Activated T-cell treated with anti-CD3 and anti-CD28 coated beads, Interleukin-2, amount 50 U/mL, for 24 hours (primary cell): ENCODE measurements at regions not wholly inside any gene's neighbourhood (a gene's known extent, or its start where the extent isn't known, plus 50 kb on each side); places are given as distances from the start of the nearest gene placed in this dataset.
"Not testable (repeated sequence)": the region's sequence is repeated elsewhere in the genome, so short reads cannot be mapped to it uniquely, and the experiment has no call there.

Experiments
- DNase-seq: peaks from one replicate; pipeline ENCODE4 v3.0.0-alpha.2; 2020
- H3K27ac Mint-ChIP-seq: 2 replicates; pipeline ENCODE4 v1.8.0; 2020; ENCODE audit warnings: mild to moderate bottlenecking, mixed read lengths
- H3K27me3 Mint-ChIP-seq: 2 replicates; pipeline ENCODE4 v1.8.0; 2020; ENCODE audit warnings: mixed read lengths
- H3K36me3 Mint-ChIP-seq: 2 replicates; pipeline ENCODE4 v1.8.0; 2020; ENCODE audit warnings: low read depth, mixed read lengths
- H3K4me1 Mint-ChIP-seq: 2 replicates; pipeline ENCODE4 v1.8.0; 2020; ENCODE audit warnings: low read depth, mixed read lengths
- H3K4me3 Mint-ChIP-seq: 2 replicates; pipeline ENCODE4 v1.8.0; 2020; ENCODE audit warnings: mild to moderate bottlenecking, moderate library complexity, mixed read lengths
- H3K9me3 Mint-ChIP-seq: 2 replicates; pipeline ENCODE4 v1.8.0; 2020; ENCODE audit warnings: mixed read lengths

DNA sequence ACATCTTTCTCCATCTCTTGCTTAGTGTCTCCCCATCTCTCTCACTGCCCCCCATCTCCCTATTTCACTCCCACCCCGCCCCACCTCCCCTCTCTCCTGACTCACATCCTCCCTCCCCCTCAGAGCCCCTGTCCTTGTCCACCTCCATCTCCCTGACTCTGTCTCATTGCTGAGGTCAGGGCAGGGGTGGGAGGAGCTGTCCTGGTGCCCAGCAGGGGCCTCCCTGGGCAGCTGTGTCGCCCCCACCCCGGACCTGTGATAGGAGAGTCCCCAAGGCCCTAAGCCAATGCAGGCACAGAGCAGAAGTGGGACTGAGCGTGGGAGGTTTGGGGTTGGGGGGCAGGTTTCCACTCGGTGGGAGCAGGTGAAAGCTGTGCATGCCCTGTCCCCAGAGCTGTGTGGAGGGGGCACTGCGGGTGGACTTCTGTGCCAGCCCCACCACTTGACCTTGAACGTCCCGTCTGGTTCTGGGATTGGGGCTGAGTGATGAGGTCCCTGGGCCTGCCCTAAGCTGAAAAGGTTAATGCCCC, 210.8 kb downstream of the TBC1D2B start:
- no peaks in the 10 kb centered on the region for H3K4me1 Mint-ChIP-seq
- no peak for DNase-seq
- H3K36me3 Mint-ChIP-seq = no peaks in the 10 kb centered on the region
- no peaks in the 10 kb centered on the region for H3K27me3 Mint-ChIP-seq
- no peak overlapping the region for H3K27ac Mint-ChIP-seq
- no peak overlapping the region for H3K4me3 Mint-ChIP-seq
- H3K9me3 Mint-ChIP-seq = no peaks in the 10 kb centered on the region

DNA sequence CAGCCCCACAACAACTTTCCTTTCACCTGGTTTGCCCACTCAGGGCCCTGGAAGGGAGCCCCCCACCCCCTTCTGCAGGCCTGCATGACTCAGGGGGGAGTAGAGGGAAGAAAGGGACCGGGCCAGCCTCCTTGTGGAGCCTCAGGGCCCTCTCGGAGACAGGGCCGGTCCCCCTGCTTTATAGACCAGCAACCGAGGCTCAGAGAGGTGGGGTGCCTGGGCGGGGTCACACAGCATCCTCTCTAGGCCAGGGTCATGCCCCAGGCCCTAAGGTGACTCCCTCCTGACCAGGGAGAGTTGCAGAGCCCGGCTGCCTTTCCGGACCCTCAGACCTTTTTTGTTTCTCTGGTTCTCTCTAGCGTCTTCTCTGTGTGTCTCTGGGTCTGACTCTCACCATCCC, 211.3 kb downstream of the TBC1D2B start:
- no peak for DNase-seq
- H3K27me3 Mint-ChIP-seq = no peaks in the 10 kb centered on the region
- no peaks in the 10 kb centered on the region for H3K4me1 Mint-ChIP-seq

DNA sequence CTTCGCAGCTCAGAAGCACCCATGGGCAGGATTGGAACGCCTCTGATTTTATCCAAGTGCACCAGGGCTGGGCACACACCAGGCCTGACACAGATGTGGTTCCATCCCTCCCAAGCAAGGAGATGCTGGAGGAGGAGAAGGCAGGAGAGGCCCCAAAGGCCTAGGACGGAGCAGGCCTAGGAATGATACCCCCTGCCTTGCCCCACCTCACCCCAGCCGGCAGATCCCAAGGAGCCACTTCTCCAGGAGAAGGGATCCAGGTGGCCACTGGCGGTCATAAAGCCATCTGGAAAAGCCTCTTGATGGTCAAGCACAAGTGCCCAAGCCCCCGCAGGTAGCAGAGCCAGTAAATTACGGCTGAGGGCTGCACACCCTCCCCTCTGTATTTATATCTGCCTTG, 211.8 kb downstream of the TBC1D2B start:
- Mint-ChIP-seq H3K36me3 (no peaks in the 10 kb centered on the region), H3K9me3 (no peaks in the 10 kb centered on the region), H3K27me3 (no peaks in the 10 kb centered on the region), H3K4me3 (no peak overlapping the region), H3K4me1 (no peaks in the 10 kb centered on the region), H3K27ac (no peak overlapping the region)
- DNase-seq = no peak

More for the DNA sequence above, 211.3 kb downstream of the TBC1D2B start:
- H3K9me3 Mint-ChIP-seq = no peaks in the 10 kb centered on the region
- no peak overlapping the region for H3K4me3 Mint-ChIP-seq
- no peaks in the 10 kb centered on the region for H3K36me3 Mint-ChIP-seq
- H3K27ac Mint-ChIP-seq = no peak overlapping the region

DNA sequence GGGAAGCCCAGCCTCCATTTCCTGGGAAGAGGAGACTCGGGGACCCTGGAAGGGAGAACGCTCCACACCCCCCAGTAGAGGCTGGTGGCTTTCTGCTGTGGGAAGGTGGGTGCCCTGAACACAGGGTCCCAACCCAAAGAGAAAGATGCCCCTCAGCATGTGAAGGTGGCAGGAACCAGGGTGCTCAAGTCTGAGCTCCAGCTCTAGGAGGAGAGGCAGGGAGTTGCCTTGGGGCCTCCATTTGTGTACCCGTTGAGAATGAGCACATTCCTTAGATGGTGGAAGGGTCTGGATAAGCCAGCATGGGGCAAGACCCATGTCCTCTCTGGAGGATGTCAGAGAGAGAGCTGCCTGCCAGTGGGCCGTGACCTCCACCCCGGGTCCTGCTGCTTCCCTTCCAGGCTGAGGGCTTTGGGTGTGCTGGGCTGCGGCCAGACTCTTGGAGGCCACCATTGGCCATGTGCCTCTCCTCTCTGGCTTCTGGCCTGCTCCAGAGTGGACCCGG, 212.4 kb downstream of the TBC1D2B start:
- no peaks in the 10 kb centered on the region for H3K27me3 Mint-ChIP-seq
- H3K4me1 Mint-ChIP-seq = no peaks in the 10 kb centered on the region
- no peaks in the 10 kb centered on the region for H3K36me3 Mint-ChIP-seq
- no peak overlapping the region for H3K27ac Mint-ChIP-seq
- no peaks in the 10 kb centered on the region for H3K9me3 Mint-ChIP-seq
- DNase-seq = no peak
- H3K4me3 Mint-ChIP-seq = no peak overlapping the region

DNA sequence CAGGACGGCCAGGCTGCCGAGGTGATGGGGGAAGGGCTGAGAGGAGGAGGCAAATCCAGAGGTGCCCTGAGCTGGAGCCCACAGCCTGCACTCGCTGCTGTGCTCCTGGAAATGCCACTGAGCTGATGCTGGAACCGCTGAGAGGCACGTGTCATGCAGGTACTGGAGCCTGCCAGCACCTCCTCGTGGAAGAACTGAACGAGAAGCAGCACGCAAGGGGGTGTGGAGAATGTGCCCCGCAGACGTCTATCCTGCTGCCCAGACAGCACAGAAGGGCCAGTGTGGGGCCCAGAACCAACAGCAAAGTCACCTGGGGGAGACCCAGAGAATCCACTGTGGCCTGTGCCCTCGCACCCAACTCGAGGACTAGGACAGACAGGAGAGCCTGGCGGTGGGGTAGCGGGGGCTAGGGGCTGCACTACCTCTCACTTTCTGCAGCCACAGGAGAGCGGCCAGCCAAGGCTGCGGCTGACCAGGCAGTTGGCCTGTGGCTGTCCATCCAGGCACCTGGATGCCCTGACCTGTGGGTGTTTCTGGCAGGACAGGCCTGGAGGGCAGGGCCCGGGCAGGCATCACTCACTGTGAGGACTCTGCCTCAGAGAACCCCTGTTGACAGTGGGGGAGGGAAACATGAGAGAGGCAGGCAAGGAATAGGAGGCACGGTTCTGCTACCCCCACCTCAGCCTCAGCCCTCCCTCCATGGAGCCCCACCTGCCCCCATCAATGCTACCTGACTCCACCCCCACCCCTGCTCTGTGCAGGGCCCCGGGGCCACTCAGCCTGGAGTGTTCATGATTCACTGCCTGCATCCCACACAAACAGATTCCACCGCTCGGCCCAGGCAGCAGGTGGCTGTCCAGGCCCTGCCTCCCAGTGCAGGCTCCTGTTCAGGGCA, 213.1 kb downstream of the TBC1D2B start:
- Mint-ChIP-seq H3K36me3 (no peaks in the 10 kb centered on the region), H3K4me1 (no peaks in the 10 kb centered on the region), H3K27me3 (no peaks in the 10 kb centered on the region), H3K9me3 (no peaks in the 10 kb centered on the region), H3K4me3 (no peak overlapping the region), H3K27ac (no peak overlapping the region)
- DNase-seq = no peak

DNA sequence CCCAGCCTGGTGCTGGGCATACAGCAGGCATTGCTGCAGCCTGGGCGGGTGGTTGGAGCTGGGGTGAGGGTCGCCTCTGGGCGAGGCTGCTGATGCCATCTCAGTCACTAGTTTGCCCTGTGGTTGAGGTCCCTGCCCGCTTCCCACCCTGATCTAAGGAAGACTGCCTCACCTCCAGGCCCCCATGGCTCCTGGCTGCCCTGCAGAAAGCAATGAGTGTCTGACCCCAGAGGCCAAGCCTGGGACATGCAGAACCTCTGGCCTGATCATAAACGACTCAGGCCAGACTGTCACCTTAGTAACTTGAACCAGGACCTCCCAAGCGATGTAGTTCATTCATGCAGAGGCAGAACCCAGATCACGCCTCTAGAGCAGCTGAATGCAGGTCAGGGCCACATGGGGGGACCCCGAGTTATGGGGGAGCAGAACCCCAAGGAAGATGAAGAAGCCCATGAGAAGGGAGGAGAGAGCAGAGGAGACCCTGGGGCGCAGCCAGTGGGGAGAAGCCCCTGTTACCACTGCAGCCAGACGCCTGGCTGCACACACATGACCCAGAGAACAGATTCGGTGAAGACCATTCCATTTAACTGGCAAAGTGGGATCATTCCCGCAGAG, 213.9 kb downstream of the TBC1D2B start:
- Mint-ChIP-seq H3K27ac (no peak overlapping the region), H3K9me3 (no peaks in the 10 kb centered on the region), H3K27me3 (no peaks in the 10 kb centered on the region), H3K4me3 (no peak overlapping the region), H3K4me1 (no peaks in the 10 kb centered on the region), H3K36me3 (no peaks in the 10 kb centered on the region)
- no peak for DNase-seq

DNA sequence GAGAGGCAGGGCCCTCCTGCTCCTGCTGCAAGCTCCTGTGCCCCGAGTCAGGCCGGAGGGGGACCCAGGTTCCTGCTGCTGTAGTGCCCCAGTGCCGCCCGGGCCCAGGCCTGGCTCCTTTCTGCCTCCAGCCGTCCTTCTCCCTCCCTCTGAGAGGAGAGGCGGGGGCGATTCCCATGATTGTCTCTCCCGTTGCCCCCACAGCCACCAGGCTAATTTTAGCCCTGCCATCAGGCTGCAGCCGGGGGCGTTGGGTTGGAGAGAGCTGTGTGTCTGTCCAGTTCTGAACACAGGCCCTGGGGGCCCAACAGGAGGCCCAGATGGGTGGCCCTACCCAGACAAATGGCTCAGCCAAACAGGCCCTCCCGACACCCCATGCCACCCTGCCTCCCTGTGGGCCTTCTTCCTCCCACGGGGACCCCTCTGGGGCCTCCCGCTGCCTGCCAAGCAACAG, 214.8 kb downstream of the TBC1D2B start:
- Mint-ChIP-seq H3K27me3 (no peaks in the 10 kb centered on the region), H3K4me3 (no peak overlapping the region), H3K9me3 (no peaks in the 10 kb centered on the region), H3K36me3 (no peaks in the 10 kb centered on the region), H3K4me1 (no peaks in the 10 kb centered on the region), H3K27ac (no peak overlapping the region)
- DNase-seq = no peak

DNA sequence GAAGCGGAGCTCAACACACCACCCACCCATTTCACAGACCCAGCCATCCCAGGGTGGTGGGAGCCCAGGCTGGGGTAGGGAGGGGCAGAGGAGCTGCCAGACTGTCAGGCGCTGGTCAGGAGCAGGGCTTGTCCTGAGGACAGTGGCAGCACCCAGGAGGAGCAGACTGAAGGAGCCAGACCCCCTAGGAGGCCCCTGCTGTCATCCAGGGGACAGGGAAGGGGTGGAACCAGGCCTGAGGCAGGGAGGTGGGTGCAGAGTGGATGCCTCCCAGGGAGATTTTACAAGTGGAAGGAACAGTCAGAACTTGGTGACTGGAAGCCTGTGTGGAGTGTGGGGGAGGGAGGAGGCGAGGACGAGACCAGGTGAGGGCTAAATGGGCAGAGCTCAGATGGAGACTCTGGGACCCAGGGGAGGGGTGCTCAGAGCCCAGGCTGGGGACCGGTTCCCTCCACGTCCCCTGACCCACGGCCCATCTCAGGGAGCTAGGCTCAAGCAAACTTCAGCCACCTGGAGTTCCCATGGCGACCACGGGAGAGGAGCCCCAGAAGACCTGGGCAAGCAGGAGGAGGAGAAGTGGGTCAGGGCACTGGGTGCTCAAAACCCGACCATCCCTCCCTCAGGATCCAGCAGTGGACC, 215.4 kb downstream of the TBC1D2B start:
- not testable (repeated sequence) for H3K27ac Mint-ChIP-seq, H3K4me1 Mint-ChIP-seq, DNase-seq, H3K9me3 Mint-ChIP-seq, H3K4me3 Mint-ChIP-seq, H3K27me3 Mint-ChIP-seq, H3K36me3 Mint-ChIP-seq

DNA sequence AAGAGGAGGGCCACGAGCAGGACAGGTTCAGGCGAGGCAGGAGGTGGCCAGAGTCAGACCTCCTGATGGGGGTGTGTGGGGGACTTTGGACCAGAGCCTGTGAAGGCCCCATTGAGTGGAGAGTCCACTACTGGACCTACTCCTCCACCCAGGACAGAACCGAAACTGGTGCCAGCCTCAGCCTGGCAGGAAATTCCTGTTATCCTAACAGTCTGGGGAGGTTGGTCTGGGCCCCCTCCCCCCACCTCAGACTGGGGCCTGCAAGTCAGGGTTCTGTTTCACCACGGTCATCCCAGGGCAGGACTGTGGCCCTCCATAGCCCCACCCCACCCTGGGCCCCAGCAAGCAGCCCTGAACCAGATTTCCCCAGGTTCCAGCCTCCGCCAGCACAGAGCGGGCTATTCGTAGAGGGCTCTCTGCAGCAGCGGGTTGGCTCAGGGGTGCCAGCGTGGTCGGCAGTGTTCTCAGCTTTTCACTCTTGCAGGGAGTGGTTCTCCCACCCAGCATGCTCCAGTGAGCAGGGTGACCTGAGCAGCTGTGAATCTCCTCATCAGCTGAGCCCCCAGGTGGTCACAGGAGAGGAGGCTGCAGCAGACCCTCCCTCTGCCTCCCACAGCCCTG, 217.3 kb downstream of the TBC1D2B start:
- no peak overlapping the region for H3K4me3 Mint-ChIP-seq
- no peaks in the 10 kb centered on the region for H3K27me3 Mint-ChIP-seq
- peak; percentile 6 for DNase-seq
- H3K36me3 Mint-ChIP-seq = no peaks in the 10 kb centered on the region
- H3K4me1 Mint-ChIP-seq = no peaks in the 10 kb centered on the region
- no peak overlapping the region for H3K27ac Mint-ChIP-seq
- no peaks in the 10 kb centered on the region for H3K9me3 Mint-ChIP-seq

DNA sequence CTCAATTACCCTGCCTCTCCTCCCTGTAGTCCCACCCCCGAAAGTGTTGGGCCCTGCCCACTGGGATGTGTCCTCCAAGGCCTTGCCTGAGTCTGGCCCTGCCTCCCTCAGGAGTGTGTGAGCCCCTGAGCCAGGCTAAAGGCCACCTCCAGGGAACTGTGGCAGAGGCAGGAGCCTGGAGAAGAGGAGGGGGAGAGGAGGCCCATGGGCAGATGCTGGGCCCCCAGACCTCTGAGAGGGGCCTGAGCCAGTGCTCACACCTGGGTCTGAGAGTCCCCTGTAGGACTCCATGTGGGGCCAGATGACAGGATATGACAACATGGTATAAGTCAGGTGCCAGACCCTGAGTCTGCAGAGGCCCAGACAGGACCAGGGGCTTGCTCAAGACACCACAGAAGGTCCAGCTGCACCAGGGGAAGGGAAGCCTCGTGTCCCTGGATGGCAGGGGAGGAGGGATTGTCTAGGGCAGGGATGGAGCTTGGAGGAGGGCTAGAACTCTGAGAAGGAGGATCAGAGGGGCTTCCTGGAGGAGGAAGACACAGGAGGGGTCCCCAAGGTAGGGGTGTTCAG, 217.9 kb downstream of the TBC1D2B start:
- no peak overlapping the region for H3K27ac Mint-ChIP-seq
- no peaks in the 10 kb centered on the region for H3K27me3 Mint-ChIP-seq
- H3K4me3 Mint-ChIP-seq = no peak overlapping the region
- H3K4me1 Mint-ChIP-seq = no peaks in the 10 kb centered on the region
- no peak for DNase-seq
- no peaks in the 10 kb centered on the region for H3K9me3 Mint-ChIP-seq
- H3K36me3 Mint-ChIP-seq = no peaks in the 10 kb centered on the region

DNA sequence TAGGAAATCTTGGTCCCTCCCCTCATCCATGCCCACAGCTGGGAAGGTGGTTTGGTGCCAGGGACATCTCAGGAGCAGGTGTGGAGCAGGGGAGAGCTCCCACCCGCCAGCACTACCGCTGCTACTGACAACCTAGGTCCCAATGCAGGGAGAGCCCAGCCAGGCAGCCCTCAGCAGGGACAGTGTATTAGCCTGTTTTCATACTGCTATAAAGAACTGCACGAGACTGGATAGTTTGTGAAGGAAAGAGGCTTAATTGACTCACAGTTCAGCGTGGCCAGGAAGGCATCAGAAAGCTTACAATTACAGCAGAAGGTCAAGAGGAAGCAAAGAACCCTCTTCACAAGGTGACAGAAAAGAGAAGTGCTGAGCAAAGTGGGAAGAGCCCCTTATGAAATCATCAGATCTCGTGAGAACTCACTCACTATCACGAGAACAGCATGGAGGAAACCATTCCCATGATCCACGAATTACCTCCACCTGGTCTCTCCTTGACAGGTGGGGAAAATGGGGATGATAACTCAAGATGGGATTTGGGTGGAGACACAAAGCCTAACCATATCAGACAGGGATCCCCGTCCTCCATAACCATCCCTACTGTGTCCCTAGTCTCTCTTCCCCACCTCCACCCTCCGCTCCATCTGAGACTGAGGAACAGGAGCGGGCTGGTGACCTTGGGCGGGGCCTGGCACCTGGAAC, 218.6 kb downstream of the TBC1D2B start:
- Mint-ChIP-seq H3K4me1 (no peaks in the 10 kb centered on the region), H3K36me3 (no peaks in the 10 kb centered on the region), H3K27ac (no peak overlapping the region), H3K27me3 (no peaks in the 10 kb centered on the region), H3K4me3 (no peak overlapping the region), H3K9me3 (no peaks in the 10 kb centered on the region)
- peak; percentile 26 for DNase-seq

DNA sequence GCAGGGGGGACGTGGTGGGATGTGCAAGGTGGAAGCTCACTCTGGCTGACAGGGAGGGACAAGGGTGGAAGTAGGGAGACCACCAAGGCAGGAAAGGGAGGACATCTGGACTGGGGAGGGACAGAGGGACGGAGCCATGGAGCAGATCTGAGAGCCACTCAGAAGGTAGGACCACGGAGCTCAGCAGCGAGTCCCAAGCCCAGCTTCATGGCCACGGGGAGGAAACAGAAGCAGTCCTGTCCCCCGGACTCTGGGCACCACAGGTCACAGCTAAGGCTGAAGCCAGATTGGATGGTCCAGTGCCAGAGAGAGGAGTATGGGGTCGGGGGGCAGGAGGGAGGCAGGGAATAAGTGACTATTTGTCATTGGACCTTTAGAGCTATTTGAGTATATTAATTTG, 220.1 kb downstream of the TBC1D2B start:
- Mint-ChIP-seq H3K36me3 (no peaks in the 10 kb centered on the region), H3K4me3 (no peak overlapping the region), H3K4me1 (no peaks in the 10 kb centered on the region), H3K27ac (no peak overlapping the region), H3K9me3 (no peaks in the 10 kb centered on the region), H3K27me3 (no peaks in the 10 kb centered on the region)
- peak; percentile 9 for DNase-seq

DNA sequence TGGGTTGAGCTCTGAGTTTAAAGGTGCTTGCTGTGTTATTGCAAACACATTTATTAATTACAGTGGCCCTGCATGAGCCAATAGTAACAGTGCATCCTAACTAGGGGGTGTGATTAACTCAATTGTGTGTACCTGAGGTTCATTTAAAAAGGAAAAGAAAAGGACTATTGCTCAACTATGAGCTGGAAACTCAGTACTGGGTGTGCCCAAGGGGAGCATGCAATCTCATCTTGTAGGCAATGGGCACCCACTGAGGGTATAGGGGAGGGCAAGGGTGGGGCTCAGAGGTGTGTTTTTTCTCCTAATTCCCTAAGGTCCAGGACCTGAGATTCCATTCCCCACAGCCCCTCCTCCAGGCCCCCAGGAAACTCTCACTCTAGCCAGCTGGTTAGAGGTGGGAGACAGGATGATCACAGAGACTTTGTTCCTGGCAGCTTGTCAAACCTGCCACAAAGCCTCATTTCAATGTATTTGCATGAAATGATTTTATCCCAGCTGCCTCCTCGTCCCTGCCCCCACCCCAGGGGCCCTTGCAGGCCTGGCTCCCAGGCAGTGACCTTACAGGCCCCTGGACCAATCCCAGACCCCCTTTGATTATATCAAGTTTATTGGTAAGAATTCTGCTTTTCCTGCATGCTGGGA, 220.7 kb downstream of the TBC1D2B start:
- Mint-ChIP-seq H3K9me3 (no peaks in the 10 kb centered on the region), H3K4me3 (no peak overlapping the region), H3K4me1 (no peaks in the 10 kb centered on the region), H3K27ac (no peak overlapping the region), H3K36me3 (no peaks in the 10 kb centered on the region), H3K27me3 (peaks cover 5% of the 10 kb centered on the region)
- peak; percentile 2 for DNase-seq
